GM12878 (cell line): ENCODE measurements at regions not wholly inside any gene's neighbourhood (a gene's known extent, or its start where the extent isn't known, plus 50 kb on each side); places are given as distances from the start of the nearest gene placed in this dataset.

Source experiments
- CEBPB ChIP-seq, 2 experiments: fragments of 150-350 bp in 1 of 2; IDR thresholded peaks; 2 replicates each; pipeline ENCODE4 v1.6.1; 2012 to 2014; ENCODE audit warnings: low read depth in 2 of 2, low read length in 2 of 2, borderline replicate concordance in 1 of 2, inconsistent platforms in 1 of 2
- POLR2AphosphoS2 ChIP-seq: IDR thresholded peaks from 2 replicates; pipeline ENCODE4 v1.6.1; 2011; ENCODE audit warnings: low read depth, mild to moderate bottlenecking, low read length, improper control_type of control experiment, moderate library complexity
- RFX5 ChIP-seq: IDR thresholded peaks from 2 replicates; pipeline ENCODE4 v1.6.1; 2011; ENCODE audit warnings: low read depth, low read length, improper control_type of control experiment
- TF ChIP-seq, protein P1 (sequence below), 3 experiments: IDR thresholded peaks in 2 of 3; conservative IDR thresholded peaks in 1 of 3; 2 replicates each; pipeline ENCODE4 v1.5.1; 2011; ENCODE audit warnings: low read depth in 3 of 3, low read length in 3 of 3, mild to moderate bottlenecking in 3 of 3, control low read depth in 2 of 3, moderate library complexity in 2 of 3, inconsistent platforms in 1 of 3, mixed read lengths in 1 of 3; ENCODE audit not compliant: control insufficient read depth in 2 of 3, insufficient read depth in 1 of 3; ENCODE audit errors: extremely low read depth in 1 of 3
- TF ChIP-seq, protein P2 (sequence below): fragments of 150-350 bp; IDR thresholded peaks from 2 replicates; pipeline ENCODE4 v1.6.1; 2016; ENCODE audit warnings: low read depth, low read length

DNA sequence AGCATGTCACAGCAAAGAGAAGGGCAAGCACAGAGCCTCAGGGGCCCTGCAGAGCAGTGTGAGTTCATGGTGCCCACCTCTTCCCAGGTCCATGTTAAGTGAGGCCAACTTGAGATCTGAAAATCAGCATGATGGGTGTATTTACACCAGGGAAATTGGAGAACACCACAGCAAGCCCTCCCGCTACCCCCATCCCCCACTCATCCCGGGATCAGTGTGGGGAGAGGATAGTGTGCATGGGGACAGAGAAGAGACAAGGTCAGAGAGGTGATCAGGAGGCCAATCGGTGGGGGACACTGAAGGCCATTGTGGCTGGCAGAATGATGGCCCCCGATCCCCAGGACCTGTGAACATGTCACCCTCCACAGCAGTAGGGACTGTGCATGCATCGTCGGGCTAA is 54.7 kb downstream of the PTGR3 start:
- TF ChIP-seq, protein P1, sequence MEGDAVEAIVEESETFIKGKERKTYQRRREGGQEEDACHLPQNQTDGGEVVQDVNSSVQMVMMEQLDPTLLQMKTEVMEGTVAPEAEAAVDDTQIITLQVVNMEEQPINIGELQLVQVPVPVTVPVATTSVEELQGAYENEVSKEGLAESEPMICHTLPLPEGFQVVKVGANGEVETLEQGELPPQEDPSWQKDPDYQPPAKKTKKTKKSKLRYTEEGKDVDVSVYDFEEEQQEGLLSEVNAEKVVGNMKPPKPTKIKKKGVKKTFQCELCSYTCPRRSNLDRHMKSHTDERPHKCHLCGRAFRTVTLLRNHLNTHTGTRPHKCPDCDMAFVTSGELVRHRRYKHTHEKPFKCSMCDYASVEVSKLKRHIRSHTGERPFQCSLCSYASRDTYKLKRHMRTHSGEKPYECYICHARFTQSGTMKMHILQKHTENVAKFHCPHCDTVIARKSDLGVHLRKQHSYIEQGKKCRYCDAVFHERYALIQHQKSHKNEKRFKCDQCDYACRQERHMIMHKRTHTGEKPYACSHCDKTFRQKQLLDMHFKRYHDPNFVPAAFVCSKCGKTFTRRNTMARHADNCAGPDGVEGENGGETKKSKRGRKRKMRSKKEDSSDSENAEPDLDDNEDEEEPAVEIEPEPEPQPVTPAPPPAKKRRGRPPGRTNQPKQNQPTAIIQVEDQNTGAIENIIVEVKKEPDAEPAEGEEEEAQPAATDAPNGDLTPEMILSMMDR (IDR thresholded peaks at IDR 0.05 in 2 of 3, conservative IDR thresholded peaks at IDR 0.05 in 1 of 3; ENCODE audit: control insufficient read depth in 2 of 3, extremely low read depth in 1 of 3, insufficient read depth in 1 of 3, low read depth in 3 of 3, low read length in 3 of 3), result no peak
- TF ChIP-seq, protein P2, sequence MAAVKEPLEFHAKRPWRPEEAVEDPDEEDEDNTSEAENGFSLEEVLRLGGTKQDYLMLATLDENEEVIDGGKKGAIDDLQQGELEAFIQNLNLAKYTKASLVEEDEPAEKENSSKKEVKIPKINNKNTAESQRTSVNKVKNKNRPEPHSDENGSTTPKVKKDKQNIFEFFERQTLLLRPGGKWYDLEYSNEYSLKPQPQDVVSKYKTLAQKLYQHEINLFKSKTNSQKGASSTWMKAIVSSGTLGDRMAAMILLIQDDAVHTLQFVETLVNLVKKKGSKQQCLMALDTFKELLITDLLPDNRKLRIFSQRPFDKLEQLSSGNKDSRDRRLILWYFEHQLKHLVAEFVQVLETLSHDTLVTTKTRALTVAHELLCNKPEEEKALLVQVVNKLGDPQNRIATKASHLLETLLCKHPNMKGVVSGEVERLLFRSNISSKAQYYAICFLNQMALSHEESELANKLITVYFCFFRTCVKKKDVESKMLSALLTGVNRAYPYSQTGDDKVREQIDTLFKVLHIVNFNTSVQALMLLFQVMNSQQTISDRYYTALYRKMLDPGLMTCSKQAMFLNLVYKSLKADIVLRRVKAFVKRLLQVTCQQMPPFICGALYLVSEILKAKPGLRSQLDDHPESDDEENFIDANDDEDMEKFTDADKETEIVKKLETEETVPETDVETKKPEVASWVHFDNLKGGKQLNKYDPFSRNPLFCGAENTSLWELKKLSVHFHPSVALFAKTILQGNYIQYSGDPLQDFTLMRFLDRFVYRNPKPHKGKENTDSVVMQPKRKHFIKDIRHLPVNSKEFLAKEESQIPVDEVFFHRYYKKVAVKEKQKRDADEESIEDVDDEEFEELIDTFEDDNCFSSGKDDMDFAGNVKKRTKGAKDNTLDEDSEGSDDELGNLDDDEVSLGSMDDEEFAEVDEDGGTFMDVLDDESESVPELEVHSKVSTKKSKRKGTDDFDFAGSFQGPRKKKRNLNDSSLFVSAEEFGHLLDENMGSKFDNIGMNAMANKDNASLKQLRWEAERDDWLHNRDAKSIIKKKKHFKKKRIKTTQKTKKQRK, result no peak
- TF ChIP-seq CEBPB (IDR thresholded peaks at IDR 0.05; ENCODE audit: borderline replicate concordance in 1 of 2, low read depth in 2 of 2, low read length in 2 of 2) (no peak), POLR2AphosphoS2 (no peak), RFX5 (no peak)
